PC-9 (cell line): ENCODE measurements at regions not wholly inside any gene's neighbourhood (a gene's known extent, or its start where the extent isn't known, plus 50 kb on each side); places are given as distances from the start of the nearest gene placed in this dataset.

Source experiments
- BruUV-seq: library from RNA; stranded (reverse); fragments of 400-500 nt; replicated peaks from 2 replicates; lab custom pipeline; 2021; lab: Mats Ljungman, UMichigan
- CTCF ChIA-PET: fragments of 300-600 bp; sonication (Branson Sonifier 250); formaldehyde crosslinking; loops from one replicate; lab custom pipeline; 2022; ENCODE audit warnings: antibody characterized with exemption; lab: Charles Lee
- POLR2A ChIA-PET: fragments of 300-600 bp; sonication (Branson Sonifier 250); formaldehyde crosslinking; loops from one replicate; lab custom pipeline; 2022; ENCODE audit warnings: antibody characterized with exemption; ENCODE audit not compliant: unreplicated experiment; lab: Charles Lee
- DNase-seq, 2 experiments: peaks; one replicate each; pipeline versions ENCODE4 v3.0.0 to v3.0.0-alpha.2; 2015 to 2022; ENCODE audit warnings: mixed read lengths in 1 of 2
- H2AFZ ChIP-seq: fragments of 200-600 bp; sonication (generic); 2 replicates; pipeline ENCODE4 v1.8.1; 2017; ENCODE audit warnings: antibody characterized with exemption
- H3F3A ChIP-seq: fragments of 200-600 bp; sonication (generic); 2 replicates; pipeline ENCODE4 v1.8.1; 2017; ENCODE audit warnings: antibody characterized with exemption, mild to moderate bottlenecking, low read depth; ENCODE audit not compliant: insufficient read depth
- H3K27ac ChIP-seq: fragments of 200-600 bp; sonication (generic); 2 replicates; pipeline ENCODE4 v1.6.1; 2016; ENCODE audit warnings: mixed run types
- H3K27me3 ChIP-seq: fragments of 200-600 bp; sonication (generic); 2 replicates; pipeline ENCODE4 v1.6.1; 2016; ENCODE audit warnings: low read depth, mixed run types; ENCODE audit not compliant: insufficient read depth
- H3K36me3 ChIP-seq: fragments of 200-600 bp; sonication (generic); 2 replicates; pipeline ENCODE4 v1.6.1; 2016; ENCODE audit warnings: low read depth, mixed run types
- H3K4me1 ChIP-seq: fragments of 200-600 bp; sonication (generic); replicated peaks from 2 replicates; pipeline ENCODE4 v1.6.1; 2016; ENCODE audit warnings: mixed run types; ENCODE audit not compliant: insufficient read depth
- H3K4me2 ChIP-seq: fragments of 200-600 bp; sonication (generic); 2 replicates; pipeline ENCODE4 v1.6.1; 2017; ENCODE audit warnings: mixed run types
- H3K4me3 ChIP-seq: fragments of 200-600 bp; sonication (generic); 2 replicates; pipeline ENCODE4 v1.6.1; 2016; ENCODE audit warnings: mixed run types
- H3K79me2 ChIP-seq: fragments of 200-600 bp; sonication (generic); 2 replicates; pipeline ENCODE4 v1.6.1; 2017; ENCODE audit warnings: low read depth, mixed run types
- H3K9me2 ChIP-seq: fragments of 200-600 bp; sonication (generic); 2 replicates; pipeline ENCODE4 v1.8.1; 2017; ENCODE audit warnings: mild to moderate bottlenecking; ENCODE audit not compliant: insufficient read depth
- H3K9me3 ChIP-seq: fragments of 200-600 bp; sonication (generic); 2 replicates; pipeline ENCODE4 v1.8.1; 2016; ENCODE audit warnings: low read depth; ENCODE audit not compliant: insufficient read depth
- H4K20me1 ChIP-seq: fragments of 200-600 bp; sonication (generic); 2 replicates; pipeline ENCODE4 v1.8.1; 2017; ENCODE audit not compliant: insufficient read depth
- CTCF ChIP-seq: fragments of 200-600 bp; sonication (generic); conservative IDR thresholded peaks from 2 replicates; pipeline ENCODE4 v1.6.1; 2017; ENCODE audit warnings: mixed run types, antibody characterized with exemption, mild to moderate bottlenecking, moderate library complexity
- EZH2 ChIP-seq: fragments of 200-600 bp; sonication (generic); IDR thresholded peaks from 2 replicates; pipeline ENCODE4 v1.8.0; 2017; ENCODE audit warnings: antibody characterized with exemption, low read depth
- intact Hi-C: fragments of 100-400 bp; cut with micrococcal nuclease; formaldehyde crosslinking; loops from one replicate; pipeline ENCODE4 v1.10.0; 2022; ENCODE audit not compliant: unreplicated experiment

GRCh38 chr22:22951035-22951434 is 63.4 kb downstream of the IGLL5 start:
- Histone ChIP-seq H3K4me2 (no peak overlapping the region), H3F3A (no peaks in the 10 kb centered on the region), H3K27ac (no peak overlapping the region), H4K20me1 (no peaks in the 10 kb centered on the region), H3K9me3 (no peaks in the 10 kb centered on the region), H2AFZ (no peak overlapping the region), H3K79me2 (no peaks in the 10 kb centered on the region), H3K4me1 (no peaks in the 10 kb centered on the region), H3K4me3 (no peak overlapping the region), H3K36me3 (no peaks in the 10 kb centered on the region), H3K9me2 (no peaks in the 10 kb centered on the region), H3K27me3 (peaks cover 46% of the 10 kb centered on the region)
- ChIA-PET CTCF (no interaction called here), POLR2A (no interaction called here)
- no peak for TF ChIP-seq EZH2
- TF ChIP-seq CTCF, result no peak
- no peak for DNase-seq
- intact Hi-C loops, result loop anchor here (10.0 kb wide), 1 partner anchor 746 kb away; no protein-coding TSS in a partner anchor
- BruUV-seq, result no TSS peak

GRCh38 chr22:22952531-22953280 is 65.1 kb downstream of the IGLL5 start:
- Histone ChIP-seq H4K20me1 (no peaks in the 10 kb centered on the region), H3K27me3 (peaks cover 33% of the 10 kb centered on the region), H3F3A (no peaks in the 10 kb centered on the region), H3K4me1 (no peaks in the 10 kb centered on the region), H3K9me3 (no peaks in the 10 kb centered on the region), H3K4me2 (no peak overlapping the region), H3K9me2 (no peaks in the 10 kb centered on the region), H3K4me3 (no peak overlapping the region), H2AFZ (no peak overlapping the region), H3K27ac (no peak overlapping the region), H3K79me2 (no peaks in the 10 kb centered on the region), H3K36me3 (no peaks in the 10 kb centered on the region)
- intact Hi-C loops, result loop anchor here (10.0 kb wide), 1 partner anchor 748 kb away; no protein-coding TSS in a partner anchor
- BruUV-seq, result no TSS peak
- ChIA-PET POLR2A (no interaction called here), CTCF (no interaction called here)
- no peak for DNase-seq
- TF ChIP-seq EZH2, result no peak
- no peak for TF ChIP-seq CTCF

- Histone ChIP-seq H3K79me2 (no peaks in the 10 kb centered on the region), H3K27ac (no peak overlapping the region), H3K4me3 (no peak overlapping the region), H3K36me3 (no peaks in the 10 kb centered on the region), H2AFZ (no peak overlapping the region), H3K27me3 (peaks cover 28% of the 10 kb centered on the region), H3K9me2 (no peaks in the 10 kb centered on the region), H3K4me1 (no peaks in the 10 kb centered on the region), H3F3A (no peaks in the 10 kb centered on the region), H3K4me2 (no peak overlapping the region), H3K9me3 (no peaks in the 10 kb centered on the region), H4K20me1 (no peaks in the 10 kb centered on the region)
- intact Hi-C loops, result loop anchor here (10.0 kb wide), 1 partner anchor 749 kb away; no protein-coding TSS in a partner anchor
- DNase-seq, result no peak
- ChIA-PET POLR2A (no interaction called here), CTCF (no interaction called here)
- BruUV-seq, result no TSS peak
- TF ChIP-seq CTCF (no peak), EZH2 (no peak)
Observed at GRCh38 chr22:22953791-22954190, 66.2 kb downstream of the IGLL5 start.
